PC-3 (cell line): ENCODE measurements at regions not wholly inside any gene's neighbourhood (a gene's known extent, or its start where the extent isn't known, plus 50 kb on each side); places are given as distances from the start of the nearest gene placed in this dataset.

Source experiments
- CTCF ChIP-seq: fragments of 300-600 bp; sonication (generic); conservative IDR thresholded peaks from 2 replicates; pipeline ENCODE4 v1.5.1; 2017; ENCODE audit warnings: antibody characterized with exemption, low read depth, mild to moderate bottlenecking, low read length
- EZH2phosphoT487 ChIP-seq: fragments of 300-600 bp; sonication (generic); IDR thresholded peaks from 2 replicates; pipeline ENCODE4 v1.6.1; 2018; ENCODE audit warnings: mild to moderate bottlenecking, antibody characterized with exemption, low read length, borderline replicate concordance

DNA sequence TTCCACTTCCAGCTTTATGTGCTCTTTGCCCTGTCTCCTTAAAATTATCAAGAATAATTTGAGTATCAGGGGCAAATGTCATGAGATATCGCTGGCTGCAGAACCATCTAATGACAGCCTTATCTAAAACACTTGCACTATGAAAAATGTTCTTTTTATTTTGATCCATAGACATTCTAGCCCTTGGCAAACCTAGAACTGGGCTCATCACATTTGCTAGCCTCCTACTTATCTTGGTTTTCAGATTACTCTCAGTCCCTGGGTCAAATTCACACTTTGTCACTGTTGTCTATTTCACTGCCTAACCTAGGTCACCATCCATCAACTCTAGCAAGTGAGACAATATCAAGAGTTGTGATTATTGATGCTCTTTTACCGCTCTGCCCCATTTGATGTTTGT lies 59.9 kb upstream of the IPO9 start:
- TF ChIP-seq CTCF, result no peak
- no peak for TF ChIP-seq EZH2phosphoT487
